GM18511 (cell line): ENCODE measurements at regions not wholly inside any gene's neighbourhood (a gene's known extent, or its start where the extent isn't known, plus 50 kb on each side); places are given as distances from the start of the nearest gene placed in this dataset.

Experiments
- ATAC-seq: cut with Tn5 transposase; IDR thresholded peaks from one replicate; pipeline ENCODE4 v1.9.1; 2021; ENCODE audit warnings: mild to moderate bottlenecking, moderate library complexity; ENCODE audit not compliant: unreplicated experiment

DNA sequence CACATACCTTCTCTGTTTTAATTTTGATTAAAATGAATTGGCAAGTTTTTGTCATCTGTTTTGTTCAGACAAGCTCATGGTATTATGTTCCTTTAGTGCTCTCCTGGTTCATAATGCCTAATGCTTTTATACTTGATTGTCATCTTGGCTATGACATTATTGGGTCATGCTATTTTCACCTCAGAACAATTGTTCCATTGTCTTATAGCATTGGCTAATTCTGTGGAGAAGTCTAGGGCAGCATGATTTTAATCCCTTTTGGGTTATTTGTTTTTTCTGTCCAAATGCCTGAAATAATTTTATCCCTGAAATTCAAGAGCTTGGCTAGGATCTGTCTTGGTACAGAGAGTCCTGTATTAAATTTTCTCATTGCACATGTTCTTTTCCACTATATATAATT lies 83.8 kb upstream of the CCDC85A start:
- no peak for ATAC-seq

DNA sequence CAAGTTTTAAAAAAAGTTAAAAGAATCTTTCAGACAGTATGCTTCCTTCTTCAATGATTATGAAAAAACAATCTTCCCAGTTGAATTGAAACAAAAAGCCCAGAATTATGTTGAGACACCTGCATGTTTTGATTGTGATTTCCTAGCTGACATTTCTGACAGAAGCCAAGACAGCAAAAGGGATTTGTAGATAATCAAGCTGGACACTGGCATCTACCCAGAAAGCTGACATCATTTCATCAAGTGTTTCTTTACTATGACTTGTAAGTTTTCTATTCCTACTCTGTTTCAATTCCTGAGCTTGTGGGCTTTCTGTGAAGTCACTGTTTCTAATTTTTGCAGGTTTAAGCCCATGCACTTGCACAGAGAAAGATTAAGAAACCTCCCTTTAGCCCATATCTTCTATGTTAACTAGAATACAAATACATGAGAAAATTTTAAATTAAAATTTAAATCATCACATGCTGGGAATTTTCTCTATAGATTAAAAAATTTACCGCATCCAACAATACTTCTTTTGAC lies 82.9 kb upstream of the CCDC85A start:
- no peak for ATAC-seq

DNA sequence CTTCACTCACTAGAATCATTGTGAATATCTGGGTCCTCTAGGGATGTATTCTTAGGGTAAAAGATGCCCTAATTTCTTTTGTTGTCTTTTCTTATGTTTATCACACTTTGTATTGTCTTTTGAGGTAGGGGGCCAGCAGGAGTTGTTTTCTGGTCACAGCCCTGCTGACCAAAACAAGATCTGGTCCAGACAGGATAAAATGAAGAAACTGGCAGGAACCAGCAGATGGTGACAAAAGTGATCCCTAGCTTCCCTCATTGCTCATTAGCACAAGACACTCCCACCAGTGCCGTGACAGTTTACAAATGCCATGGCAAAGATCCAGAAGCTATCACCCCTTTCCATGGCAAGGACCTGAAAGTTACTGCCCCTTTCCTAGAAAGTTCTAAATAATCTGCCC lies 81.7 kb upstream of the CCDC85A start:
- no peak for ATAC-seq

DNA sequence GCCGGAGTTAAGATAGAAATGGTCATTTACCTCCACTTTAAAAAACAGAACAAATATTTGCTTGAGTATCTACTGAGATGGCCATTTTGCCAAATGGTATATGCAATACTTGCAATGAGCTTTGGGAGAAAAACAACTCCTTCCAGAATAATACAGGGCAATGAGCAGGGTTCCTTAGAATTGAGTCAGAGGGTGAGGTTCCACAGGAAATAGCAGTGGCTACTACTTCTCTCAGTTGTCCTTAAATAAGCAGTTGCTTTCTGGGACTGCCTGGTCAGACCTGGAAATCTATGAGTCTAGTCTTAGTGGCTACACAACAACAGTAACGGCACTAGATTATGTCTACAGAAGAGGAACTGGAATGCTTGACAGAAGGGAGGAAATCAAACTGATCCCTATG lies 80.9 kb upstream of the CCDC85A start:
- no peak for ATAC-seq

DNA sequence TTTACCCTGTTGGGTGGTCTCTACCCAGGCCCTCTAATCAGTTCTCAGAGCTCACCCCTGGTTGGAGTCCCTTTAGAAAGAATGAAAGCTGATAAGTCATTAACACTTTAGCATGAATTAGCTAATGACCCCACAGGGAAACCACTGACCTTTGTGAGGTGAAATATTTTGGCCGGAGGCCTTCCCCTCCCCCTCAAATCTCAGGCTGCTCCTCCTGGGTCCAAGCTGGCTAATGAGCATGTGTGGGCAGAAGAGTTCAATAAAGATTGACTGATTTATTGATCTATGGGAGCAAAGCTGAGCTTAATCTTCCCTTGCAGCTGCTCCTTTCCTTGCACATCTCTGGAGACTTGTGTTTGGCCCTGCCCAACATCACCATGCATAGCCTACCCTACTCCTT lies 78.8 kb upstream of the CCDC85A start:
- ATAC-seq = no peak

DNA sequence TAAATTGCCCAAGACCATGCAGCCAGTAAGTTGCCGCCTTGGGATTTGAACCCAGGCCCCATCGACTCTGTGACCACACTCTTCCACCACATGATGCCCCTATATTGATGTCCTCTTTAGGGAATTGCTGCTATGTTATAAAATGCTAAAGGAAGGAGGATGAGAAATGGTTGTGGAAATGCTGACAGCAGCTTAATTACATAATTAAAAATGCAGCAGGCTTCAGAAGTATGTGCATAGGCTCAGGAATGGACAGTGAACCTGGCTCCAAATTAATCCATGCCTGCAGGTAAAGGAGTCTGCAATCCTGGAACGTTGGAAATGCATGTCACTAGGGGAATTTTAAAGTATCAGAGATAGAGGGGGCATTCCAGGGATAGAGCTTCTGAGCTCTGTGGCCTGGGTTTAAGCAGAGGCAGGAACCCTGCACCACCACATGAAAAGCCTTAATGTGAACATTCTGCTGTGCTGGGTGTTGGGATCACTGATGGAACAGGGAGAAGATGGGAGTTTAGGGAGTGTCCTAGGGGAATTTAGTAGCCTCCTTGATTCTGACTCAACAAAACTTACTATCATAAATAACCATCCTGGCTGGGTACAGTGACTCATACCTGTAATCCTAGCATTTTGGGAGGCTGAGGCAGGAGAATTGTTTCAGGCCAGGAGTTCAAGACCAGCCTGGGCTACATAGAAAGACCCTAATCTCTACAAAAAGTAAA lies 76.1 kb upstream of the CCDC85A start:
- ATAC-seq = no peak

DNA sequence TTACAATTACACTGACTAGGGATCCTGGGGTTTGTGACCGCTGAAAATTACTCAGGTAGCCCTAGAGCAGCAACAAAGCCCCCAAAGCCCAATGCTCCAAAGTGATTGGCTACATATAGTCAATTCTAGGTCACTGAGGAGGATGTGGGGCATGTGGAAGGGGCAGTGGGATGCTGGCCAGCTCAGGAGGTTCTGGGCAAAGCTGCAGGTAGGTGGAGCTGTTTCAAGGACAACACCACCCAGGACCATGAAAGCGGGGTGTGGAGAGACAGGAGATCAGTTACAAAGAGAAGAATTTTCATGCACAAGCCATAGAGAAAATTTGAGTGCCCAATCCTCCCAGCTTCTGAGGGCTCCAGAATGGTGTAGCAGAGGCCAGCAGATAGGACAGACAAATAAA lies 75.0 kb upstream of the CCDC85A start:
- no peak for ATAC-seq

DNA sequence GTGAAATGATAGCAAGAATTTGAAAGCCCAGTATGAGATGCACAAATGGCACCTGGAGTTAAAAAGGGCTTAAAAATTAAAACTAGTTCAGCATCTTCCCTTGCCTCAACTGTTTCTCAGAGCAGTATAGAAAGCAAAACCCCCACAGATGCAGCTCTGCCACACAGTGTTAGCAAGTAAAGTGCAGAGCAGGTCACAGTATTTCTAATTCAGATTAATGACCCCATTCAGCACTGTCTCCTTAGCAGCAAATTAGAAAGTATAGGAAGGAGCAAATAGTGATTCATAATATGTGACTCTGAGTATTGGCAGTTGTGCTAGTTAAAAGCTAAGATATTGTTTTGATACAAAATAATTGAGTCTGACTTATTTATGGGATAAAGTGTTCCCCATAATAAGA lies 73.8 kb upstream of the CCDC85A start:
- no peak for ATAC-seq

DNA sequence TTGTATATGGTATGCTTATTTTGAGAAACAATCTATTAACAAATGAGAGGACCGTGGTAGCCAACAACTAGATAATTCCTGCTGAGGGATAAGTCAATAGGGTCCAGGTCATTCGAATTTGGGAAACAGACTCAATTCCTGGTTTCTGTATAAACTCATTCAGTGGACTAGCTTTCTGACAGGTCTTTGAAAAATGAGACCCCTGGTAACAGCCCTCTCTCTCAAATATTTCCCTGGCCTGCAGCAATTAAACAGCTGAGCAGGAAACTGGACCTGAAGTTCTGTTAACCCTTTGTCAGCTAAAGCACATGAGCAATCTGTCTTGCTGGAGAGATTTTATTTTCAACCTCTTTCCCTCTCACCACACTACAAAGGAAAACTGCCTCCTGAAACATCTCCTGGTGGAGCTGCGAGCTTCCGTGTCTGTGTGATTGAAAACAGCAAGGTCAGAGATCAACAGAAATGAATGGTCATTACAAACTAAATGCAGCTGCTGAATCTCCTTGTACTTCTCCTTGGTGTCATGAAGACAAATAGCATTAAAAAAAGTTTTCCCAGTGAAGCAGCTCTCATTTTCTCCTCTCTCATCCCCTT lies 70.3 kb upstream of the CCDC85A start:
- ATAC-seq = no peak

DNA sequence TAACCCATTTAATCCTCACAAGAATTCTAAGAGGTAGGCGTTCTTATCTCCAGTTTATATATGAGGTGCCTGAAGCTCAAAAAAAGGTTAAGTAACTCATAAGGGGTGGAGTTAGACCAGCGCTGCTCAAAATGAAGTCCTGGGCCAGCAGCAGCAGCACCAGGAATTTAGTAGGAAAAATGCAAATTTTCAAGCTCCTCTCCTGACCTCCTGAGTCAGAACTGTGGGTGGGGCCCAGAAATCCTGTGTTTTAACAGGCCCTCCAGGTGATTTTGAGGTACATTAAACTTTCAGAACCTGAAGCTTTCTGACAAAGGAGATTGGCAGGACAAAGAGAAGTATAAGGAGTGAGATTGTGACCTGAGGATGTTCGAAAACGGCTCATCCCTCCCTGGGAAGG lies 66.0 kb upstream of the CCDC85A start:
- no peak for ATAC-seq

DNA sequence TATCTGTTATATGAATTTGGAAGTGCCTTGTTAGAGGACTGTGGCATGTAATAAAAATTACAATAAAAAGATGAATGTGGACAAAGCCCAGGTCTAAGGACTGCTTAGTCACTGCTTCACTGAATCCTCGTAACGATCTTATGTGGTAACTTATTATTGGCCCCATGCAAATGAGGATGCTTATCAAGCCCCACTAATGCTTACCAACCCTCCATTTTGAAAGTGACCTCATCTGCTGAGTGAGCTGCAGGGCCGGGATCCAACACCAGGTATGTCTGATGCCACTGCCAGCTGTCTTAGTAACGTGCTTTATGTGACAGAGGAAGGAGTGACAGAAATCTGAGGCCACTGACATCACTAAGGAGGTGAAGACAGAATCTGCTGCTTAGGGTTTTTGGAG lies 65.3 kb upstream of the CCDC85A start:
- ATAC-seq = no peak

DNA sequence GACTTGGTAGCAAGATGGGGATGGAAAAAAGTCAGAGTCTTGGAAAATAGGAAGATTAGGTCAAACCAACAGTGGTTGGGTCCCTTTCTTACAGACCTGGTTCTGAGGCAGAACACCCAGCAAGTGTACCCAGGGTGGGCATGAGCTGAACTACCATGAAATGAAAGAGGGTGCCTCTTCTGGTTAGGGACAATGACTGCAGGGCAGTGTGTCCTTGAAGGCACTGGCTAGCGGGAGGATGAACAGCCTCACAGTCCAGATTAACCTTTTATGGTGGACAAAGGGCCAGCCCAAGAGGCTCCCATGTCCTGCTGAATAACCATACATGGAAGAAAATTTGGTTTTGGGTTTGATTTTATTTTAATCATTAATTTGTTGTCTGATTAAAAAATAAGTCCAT lies 61.8 kb upstream of the CCDC85A start:
- ATAC-seq = no peak

DNA sequence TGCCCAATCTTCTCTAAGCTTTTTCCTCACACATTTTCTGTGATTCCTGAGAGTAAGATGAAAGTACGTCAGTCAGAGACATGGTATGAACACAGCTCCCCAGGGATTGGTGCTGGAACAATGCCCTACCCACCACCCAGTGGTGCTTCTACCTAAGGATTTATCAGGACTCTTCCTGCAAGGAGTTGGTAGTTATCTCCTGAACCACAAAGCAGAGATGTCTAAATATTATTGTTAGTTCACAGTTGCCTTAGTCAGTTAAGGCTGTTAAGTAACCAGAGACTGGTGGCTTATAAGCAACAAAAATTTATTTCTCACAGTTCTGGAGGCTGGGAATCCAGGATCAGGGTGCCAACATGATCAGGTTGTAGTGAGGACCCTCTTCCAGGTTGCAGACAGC lies 60.3 kb upstream of the CCDC85A start:
- no peak for ATAC-seq

DNA sequence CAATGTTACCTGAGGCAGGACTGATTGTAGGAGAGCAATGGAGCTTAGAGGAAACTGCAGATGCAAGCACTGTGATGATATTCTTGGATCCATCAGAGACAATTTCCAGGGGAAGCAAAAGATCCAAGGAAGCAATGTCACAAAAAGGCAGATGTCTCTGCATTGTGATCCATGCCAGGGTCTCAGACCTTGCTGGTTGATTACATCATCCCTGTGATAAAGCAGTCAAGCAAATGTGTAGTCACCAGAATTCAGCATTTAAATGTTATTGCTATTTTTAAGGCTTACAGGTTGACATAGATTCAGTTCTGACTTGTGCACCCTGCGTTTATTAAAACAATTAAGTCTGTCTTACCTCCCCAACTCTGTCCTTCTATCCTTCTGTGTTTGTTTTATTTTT lies 56.8 kb upstream of the CCDC85A start:
- ATAC-seq = no peak

DNA sequence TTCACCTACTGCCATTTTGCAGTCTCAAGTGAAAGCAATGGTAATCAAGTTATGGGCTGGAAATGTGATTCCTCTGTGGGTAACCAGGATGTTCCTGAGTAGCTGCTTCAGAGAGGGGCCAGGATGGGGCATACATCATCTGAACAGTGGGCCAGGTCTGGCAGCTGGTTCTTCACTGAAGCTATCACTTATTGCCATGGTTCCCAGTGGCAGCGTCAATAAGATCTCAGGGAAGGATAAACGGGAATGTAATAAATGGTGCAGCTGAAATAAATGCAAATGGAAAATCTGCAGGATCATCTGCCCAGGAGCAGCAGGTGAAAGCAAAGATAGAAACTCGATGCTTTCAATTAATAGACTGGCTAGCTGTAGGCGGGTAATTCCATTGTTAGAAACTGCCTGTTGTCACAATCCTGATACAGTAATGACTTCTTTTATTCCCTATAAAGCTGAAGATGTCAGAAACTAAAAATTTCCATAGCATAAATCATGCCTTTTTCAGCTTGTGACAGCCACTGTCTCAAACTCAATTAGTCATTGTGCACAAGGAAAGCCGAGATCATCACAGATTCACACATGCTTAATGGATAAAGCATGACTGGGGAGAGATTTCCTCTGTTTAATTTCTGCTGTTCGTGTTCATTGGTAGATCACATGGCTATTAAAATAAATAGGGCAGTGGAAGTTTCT lies 56.2 kb upstream of the CCDC85A start:
- no peak for ATAC-seq

DNA sequence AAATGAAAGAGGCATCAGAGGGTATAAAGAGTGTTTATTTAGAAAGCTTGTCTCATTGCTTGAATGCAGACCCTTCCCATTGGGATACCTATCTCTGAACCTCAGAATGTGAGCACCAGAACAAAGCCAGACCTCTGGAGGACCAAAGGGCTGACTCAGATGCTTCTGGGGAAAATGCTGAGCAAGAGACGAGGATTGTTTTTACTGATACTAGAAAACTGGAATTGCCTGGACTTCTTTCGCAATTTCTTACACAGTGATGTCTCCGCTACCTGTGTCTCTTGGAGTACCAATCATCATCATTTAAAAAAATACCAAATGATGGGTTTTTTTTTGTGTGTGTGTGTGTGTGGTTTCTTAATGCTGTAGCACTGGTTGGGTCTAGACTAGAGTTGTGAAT lies 55.6 kb upstream of the CCDC85A start:
- ATAC-seq = no peak

DNA sequence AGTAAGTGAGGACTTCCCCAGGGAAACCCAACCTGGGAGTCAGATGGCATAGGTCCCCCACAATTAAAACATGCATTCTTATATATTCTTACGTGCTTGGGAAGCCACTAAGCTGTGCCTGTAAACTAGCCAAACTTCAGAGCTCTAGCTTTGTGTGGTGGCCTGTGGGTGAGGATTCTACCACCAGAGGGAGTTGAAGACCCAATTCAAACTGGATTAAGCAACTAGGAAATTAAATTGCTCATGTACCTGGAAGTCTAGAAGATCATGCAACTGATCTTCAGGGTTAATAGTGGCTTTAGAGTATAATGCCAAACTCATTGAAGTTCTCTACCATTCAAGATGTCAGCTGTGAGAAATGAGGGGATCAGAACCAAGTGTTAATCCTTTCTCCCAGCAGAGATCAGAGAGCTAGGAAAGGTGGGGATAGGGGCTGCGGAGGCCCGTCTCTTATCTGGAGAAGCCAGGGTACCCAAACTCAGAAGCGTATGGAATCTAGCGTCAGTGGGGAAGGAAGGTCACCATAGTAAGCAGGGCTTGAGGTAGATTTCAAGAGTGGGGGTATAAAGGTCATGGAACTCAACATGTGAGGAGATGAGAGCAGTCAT lies 53.2 kb upstream of the CCDC85A start:
- ATAC-seq = no peak

DNA sequence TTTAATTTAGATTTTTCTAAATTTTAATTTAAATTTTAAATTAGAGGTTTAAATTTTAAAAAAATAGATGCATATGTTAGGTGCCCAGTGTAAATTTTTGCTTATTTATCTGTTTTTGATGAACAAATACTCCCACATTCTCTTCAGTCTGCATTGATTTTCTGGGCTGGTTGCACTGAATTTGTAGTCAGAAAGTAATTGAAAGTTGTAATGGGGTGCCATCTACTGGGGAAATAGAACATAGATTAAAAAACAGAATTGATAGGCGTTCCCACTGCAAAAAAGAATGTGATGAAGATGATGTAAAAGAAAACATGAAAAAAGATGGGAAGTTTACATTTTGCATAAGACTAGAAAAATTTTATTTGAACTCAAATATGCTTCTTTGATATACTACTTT lies 51.7 kb upstream of the CCDC85A start:
- ATAC-seq = no peak

DNA sequence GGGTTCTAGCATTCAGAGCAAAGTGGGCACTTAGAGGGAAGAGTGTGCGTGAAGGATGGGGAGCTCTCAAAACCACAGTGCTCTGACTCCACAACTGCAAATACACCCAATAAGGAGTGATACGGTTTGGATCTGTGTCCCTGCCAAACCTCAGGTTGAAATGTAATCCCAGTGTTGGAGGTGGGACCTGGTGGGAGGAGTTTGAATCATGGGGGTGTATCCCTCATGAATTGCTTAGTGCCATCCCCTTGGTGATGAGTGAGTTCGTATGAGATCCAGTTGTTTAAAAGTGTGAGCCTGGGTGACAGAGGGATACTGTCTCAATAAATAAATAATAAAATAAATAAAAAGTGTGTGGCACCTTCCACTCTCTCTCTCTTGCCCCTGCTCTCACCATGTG lies 50.3 kb upstream of the CCDC85A start:
- ATAC-seq = no peak

DNA sequence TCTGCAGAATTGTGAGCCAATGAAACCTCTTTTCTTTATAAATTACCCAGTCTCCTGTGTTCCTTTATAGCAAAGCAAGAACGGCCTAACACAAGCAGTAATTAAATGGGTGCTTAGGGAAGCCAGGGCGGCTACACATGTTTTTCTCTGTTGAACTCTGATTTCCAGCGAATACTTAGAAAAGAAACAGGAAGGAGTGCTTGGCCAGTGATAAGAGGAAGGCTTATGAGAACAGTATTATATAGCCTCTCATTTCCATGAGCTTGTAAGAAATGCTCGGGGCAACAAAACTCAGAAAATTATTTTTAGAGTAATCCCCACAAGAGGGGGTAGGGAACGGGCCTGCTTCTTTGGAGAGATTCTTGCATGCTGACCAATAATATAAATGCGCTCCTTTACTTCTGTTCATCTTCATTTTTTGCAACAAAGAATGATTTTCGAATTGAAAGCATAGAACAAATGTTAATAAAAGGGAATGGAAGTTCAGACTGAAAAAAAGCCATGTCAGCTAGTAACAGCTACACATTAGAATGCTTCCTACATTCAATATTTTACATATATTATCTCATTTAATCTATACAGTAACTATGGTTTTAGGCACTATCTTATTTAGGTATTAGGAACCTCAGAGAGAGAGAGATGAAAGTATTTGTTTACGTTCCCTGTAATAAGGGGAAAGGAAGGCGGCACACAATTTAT lies 49.7 kb upstream of the CCDC85A start:
- ATAC-seq = no peak
